DMS53 treated with DMSO at 0.1 percent for 48 hours (cell line): ENCODE measurements at regions not wholly inside any gene's neighbourhood (a gene's known extent, or its start where the extent isn't known, plus 50 kb on each side); places are given as distances from the start of the nearest gene placed in this dataset.
"Not testable (repeated sequence)": the region's sequence is repeated elsewhere in the genome, so short reads cannot be mapped to it uniquely, and the experiment has no call there.

Experiments
- DNase-seq: peaks from one replicate; lab custom pipeline; 2025; ENCODE audit not compliant: unreplicated experiment; lab: John Stamatoyannopoulos, UW

DNA sequence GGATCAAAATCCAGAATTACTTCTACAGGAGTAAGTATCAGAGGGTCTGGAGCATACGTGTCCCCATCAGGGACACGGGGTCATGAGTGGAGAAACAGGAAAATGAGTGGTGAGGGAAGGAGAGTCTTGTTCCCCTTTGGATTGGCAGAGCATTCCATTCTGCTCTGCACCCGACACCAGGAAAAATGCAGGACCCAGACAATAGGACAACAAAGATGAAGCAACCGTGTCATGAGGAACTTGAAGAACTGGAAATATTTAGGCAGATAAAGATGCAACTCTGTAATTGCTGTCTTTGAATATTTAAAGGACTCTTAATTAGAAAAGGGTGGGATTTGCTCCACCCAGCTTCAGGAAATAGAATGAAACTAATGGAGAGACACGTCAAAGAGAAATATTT lies 89.0 kb upstream of the BLID start:
- DNase-seq: no peak

DNA sequence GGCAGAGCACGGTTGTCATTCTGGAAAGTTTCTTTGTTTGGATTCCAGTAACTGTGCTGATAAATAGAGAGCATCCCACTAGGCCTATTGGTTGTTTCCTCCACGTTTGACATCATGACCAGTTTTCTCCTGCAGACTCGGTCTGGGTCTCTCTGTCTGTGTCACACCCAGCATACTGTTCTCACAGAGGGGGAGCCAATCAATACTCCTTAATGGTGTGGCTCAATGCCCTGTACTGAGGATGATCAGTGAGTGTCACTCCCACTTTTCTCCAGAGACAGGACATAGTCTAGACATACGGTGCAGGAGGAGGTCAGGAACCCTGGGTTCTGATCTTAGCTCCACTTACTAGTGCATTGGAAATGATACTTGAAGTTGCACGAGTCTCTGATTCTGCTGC lies 88.2 kb upstream of the BLID start:
- no peak for DNase-seq

DNA sequence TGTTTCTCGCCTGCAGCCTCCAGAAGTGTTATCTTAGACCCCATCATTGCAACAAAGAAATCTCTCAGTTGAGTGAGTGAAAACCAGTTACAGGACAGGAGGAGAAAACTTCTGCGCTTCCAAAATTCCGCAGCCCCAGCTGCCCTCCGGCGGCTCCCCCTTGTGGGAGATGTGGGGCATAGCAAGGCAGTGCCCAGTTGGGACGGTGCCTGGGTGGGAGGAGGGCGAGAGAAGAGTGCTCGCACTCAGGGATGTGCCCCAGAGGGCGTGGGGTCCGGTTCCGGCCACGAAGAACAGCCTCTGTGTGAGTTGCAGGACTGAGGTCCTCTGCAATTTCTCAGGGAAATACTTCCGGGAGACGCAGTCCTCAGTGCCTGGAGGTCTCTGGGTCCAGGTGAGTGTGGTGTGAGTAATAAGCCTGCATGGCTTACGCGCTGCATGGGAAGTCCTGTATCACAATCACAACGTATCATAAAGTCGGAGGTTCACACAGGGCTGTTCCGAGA lies 87.0 kb upstream of the BLID start:
- DNase-seq: peak; percentile 12

DNA sequence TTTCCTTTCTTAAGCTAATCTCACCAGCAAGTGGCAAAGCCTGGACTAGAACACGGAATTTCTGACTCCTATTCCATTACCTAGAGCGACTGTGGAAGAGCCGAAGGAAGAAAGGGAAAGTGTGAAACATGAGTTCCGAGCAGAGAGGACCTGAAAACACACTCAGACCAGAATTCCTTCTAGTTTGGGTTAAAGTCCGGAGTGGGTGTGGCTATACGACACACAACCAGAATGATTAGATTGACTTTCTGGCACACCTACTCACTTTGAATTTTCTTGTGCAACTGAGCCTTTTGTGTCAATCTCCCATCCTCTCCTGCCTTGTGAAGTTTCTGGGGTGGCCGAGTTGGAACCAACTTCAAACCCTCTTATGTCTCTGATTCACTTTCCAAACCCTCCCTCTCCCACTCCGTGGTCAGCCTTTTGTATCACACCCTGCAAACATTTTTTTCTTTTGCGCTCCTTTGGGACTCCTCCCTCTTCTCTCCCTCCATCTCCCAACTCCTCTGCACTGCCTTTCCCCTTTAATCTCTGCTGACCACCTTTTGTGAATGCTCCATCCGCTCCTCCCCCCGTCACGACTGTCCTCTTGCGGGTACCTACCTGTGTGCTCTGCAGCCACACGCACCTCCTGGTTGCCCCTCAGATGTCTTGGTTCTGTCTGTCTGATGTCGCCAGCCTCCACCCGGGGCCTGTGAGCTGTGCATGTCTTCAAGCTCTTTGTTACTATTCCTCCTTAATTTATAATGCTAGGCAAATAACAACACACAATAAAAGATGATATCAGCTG lies 86.3 kb upstream of the BLID start:
- DNase-seq: no peak

DNA sequence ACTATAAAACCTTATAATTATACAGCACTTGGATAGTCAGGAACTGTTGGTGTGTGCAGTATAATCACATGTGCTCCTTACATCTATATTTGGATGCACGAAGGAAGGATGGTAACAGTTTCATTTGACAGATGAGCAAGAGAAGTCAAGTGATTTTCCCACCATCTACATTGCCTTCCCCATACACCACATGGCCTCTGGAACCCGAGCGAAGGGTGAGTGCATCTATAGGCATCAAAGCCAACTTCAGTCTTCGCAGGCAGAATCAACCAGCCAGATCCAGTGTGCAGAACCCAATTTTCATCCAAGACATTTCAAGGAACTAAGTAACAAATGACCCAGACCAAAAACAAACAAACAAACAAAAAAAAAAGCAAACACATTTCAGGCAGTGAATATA lies 85.1 kb upstream of the BLID start:
- DNase-seq: no peak

DNA sequence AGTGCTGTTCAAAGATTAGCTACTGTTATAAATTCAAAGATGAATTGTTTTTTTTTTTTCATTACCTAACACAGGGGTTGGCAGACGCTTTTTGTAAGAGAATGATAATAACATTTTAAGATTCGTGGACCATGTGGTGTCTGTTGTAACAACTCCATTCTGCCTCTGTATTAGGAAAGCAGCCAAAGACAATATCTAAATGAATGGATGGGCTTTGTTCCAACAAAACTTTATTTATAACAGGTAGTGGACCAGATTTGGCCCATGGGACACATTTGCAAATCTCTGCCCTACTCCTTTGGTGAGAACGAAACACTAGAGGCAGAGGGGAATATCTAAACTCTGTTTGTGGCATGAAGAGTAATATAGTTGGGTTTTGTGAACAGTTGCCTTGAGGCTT lies 83.6 kb upstream of the BLID start:
- no peak for DNase-seq

DNA sequence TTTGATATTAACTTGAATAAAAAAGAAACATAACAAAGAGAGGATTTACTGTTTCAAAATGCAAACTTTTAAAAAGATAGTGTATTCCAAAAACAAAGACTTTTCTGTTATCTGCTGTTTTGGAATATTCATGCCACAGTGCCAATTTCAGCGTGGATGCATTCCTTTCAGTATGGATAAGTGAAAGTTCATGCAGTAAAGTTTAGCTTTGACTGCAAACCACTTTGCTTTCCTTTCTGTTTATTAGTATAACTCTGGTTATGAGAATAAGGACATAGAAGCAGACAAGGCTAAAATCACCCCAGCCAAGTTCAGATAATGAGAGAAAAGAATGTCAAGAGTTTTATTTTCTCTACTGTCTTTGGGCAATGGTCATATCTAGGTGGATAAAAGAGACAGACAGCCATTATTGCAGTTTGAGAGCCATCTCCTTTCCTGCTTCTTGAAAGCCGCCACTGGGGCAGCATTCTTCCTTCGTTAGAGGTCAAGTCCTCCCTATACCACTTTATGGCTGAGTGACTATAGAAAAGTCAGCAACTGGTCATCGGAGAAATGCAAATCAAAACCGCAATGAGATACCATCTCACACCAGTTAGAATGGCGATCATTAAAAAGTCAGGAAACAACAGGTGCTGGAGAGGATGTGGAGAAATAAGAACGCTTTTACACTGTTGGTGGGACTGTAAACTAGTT lies 82.4 kb upstream of the BLID start:
- DNase-seq: no peak

DNA sequence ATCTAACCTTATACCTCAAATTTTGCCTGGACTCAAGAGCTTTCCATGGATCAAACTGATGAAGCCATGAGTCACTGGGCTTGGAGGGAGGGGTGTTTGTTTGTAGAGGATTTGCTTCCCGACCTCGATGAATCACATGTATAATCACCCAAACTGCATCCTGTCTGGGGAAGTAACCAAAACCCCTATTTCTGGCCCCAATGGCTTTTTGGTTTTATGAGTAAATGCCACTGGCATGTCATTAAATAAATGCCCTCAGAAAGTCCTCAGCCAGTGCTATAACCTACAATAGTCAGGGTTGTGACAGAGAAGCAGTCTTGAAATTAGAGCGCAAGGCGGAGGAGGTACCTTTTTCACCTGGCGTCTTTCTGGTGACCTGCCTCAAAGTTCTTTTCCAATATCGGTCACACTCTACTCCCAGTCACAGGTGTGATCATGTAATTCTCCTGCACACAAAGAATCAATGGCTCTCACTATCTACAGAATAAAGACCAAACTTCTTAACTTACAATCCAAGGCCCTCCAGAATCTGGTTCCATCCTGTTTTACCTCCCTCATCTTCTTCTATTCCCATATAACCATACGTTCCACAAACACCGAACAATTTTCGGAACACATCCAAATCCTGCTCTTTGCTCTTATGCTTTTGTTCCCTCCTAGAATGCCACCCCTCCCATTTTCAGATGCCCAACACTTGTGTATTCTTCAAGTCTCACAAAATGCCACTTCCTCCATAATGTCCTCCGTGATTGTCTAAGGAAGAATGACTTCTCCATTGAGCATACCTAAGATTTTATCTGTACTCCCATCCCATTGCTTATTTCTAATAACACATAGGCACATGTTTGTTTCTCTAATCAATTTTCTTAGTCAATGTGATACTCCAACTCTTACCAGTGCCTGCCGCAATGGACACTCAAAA lies 81.3 kb upstream of the BLID start:
- peak; percentile 20 for DNase-seq

DNA sequence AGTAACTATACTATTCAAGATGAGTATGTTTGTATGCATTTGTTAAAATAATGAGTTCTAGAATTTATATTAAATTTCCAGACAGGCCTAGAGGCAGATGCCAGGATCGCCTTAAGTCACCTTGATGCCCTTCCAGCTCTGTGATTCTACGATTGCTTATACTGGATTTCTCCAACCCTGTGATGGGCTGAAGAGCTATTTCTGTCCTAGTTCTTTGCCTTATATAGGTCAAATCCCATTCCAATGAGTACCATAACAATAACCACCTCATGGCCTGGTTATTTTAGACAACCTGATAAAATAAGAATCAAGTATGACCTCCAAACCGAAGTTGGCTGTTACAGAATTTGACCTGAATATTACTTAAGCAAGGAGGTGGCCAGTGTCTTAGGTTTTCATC lies 79.8 kb upstream of the BLID start:
- DNase-seq: no peak

DNA sequence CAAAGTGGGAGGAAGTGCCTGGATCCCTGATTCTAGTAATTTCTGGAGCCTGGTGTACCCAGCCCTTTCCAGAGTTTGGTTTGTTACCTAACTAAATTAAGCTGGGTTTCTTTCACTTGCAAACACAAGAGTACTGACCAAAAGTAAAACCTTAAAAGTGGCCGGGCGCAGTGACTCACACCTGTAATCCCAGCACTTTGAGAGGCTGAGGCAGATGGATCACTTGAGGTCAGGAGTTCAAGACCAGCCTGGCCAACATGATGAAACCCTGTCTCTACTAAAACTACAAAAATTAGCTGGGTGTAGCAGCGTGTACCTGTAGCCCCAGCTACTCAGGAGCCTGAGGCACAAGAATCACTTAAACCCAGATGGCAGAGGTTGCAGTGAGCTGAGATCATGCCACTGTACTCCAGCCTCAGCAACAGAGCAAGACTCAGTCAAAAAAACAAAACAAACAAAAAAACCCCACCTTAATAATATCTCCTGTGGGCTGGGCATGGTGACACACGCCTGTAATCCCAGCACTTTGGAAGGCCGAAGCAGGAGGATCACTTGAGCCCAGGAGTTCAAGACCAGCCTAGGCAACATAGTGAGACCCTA lies 78.0 kb upstream of the BLID start:
- DNase-seq: not testable (repeated sequence)

DNA sequence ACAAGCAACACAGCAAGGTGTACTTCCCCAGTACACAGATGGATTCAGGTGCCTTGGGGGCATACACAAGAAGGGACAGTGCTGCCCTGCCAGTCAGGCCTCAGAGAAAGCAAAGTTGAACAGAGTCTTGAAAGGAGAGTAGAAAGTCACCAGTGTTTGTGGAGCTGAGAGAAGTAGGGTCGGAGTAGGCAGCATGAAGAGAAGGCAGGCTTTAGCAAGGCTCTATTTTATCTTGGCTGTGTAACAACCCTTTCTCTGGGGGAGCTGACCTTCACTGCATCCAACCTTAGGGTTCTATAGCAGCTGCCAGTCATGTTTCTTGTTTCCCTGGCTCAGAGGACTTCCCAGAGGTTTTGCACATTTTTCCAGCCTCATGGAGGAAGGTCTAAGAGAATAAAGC lies 77.4 kb upstream of the BLID start:
- DNase-seq: no peak

DNA sequence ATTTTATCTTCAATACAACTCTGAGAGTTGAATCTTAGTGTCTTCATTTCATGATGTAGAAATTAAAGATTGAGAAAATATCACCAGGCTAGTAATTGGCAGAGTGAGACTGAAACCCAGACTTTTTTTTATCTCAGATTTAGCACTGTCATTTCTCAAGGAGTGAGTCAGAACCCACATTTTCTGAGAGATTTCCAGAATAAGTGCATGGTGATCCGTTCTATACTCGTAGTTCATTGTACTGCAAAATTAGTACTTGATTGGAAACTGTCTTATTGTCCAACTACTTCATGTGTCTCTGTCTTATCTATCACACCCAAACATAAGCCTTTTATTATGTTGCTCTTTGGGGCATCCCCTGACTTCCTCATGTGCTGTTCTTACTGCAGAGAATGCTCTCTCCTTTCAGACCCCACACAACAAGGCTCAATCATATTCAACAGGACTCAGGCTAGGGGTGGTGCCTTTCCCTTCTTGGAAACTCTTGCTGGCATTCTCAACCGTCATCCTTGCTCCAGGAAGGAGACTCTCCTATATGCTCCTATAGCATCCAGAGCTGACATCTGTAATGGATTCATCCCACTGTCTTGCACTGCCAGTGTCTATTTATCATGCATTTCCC lies 76.7 kb upstream of the BLID start:
- DNase-seq: no peak

DNA sequence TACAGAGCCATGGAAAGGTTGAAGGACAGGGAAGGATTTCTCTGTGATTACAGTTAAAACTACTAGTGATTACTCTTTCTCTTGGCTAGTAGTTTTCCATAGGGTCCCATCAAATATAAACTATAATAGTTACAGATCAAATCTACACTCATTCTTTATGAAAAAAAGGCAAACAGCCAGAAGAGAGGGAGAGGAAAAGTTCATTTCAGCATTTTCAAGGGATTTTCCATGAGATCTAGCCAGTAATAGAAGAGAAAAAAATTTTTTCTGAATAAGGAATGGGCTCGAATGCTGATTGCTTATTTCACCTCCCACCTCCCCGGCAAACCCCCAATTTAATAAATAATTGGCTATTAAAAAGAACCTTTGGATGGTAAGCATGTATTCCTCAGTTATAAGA lies 74.8 kb upstream of the BLID start:
- no peak for DNase-seq

DNA sequence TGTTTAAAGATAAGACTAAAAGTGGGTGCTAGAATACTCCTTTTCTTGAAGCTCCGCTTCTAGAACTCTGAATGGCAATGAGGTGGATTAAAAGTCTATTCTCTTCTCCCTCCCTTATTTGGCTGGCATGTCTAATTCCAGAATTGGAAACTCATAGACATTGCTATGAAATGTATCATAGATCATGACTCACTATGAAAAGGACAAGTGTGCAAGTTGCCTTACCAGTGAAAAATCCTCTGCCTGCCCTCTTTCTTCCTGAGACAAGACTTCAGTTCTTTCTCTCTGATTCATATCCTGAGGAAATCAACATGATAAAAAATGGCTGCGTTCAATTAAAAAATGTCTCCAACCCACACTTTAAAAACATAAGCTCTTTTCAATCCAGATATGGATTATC lies 73.2 kb upstream of the BLID start:
- no peak for DNase-seq

DNA sequence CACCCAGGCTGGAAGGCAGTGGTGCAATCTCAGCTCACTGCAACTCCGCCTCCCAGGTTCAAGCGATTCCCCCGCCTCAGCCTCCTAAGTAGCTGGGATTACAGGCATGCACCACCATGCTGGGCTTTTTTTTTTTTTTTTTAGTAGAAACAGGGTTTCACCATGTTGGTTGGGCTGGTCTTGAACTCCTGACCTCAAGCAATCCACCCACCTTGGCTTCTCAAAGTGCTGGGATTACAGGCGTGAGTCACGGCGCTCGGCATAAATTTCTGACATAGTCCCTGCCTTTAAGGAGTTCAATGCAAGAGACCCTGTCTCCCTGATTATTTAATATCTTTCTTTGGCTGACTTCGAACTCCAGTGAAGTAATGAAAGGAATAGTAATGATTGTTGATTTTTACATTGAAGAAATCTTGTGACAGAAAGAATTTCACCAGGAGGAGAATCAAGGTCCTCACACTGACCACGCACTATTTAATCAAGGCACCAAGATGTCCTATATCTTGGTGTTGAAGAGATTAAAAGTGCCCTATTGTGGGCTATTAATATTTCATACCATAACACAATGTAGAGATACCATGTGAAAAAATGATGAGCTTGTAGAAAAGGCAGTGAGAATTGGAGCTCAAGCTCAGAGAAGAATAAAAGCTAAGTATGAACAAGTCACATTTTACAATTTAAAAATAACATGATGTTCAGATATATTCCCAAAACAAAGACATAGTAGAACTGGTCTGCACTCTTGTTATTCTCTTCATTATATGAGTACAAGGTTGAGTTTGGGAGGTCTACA lies 71.6 kb upstream of the BLID start:
- no peak for DNase-seq

DNA sequence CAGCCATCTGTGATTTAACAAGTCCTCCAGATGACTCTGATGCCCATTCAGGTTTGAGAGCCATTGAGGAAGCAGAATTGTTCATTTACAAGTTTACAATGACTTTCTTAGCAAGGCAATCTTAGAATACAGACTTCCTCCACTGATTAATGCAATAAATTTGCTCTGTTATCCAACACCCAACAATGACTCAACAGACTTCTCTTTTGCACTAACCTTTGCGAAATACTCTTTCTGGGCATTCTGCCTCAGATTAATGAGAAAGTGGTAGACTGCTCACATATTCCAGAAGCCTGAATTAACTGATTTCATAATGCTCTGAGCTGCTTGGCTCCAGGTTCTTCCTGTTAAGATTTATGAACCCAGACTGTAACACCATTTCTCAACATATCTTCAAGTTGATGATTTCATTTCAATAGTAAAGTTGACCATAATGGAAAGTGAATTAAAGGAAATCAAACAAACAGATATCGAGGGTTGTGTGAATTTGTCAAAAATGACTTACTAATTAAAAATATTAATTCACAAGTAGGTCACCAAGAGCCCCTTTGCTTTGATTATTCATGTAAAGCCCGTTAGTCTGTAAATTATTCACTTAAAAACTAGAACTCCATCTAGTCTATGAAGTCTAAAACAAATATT lies 70.5 kb upstream of the BLID start:
- DNase-seq: no peak

DNA sequence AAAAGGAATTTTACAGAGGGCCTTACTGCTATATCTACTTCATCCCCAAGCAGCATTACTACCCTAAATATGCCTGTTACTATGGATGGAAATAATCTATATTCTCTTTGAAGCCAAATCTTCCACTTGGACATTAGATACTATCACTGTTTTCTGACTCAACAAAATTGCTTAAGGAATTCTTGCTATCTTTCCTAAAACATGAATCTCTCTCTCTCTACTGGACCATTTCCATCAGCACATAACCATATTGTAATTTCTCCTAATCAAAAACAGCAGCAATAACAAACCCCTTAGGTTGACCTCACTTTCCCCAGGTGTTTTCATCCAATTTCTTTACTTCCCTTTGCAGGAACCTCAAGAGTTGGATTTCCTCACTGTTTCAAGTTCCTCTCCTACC lies 67.9 kb upstream of the BLID start:
- DNase-seq: no peak

DNA sequence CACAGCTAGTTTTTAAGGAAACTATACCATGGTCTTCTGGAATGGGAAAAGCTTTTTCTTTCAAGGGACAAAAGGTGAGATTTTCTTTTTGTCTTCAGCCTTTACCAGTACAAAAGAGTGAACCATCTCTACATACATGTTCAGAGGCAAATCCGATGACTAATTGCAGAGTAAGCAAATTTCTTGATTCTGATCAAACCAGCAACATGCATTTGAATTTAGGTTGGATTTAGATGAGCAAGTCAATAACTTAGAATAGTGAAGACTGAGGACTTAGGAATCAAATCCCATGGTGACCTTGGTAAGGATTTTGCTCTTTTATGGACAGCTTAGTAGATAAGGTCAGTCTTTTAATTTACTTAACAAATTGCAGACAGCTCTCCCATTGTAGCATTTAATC lies 65.9 kb upstream of the BLID start:
- no peak for DNase-seq

DNA sequence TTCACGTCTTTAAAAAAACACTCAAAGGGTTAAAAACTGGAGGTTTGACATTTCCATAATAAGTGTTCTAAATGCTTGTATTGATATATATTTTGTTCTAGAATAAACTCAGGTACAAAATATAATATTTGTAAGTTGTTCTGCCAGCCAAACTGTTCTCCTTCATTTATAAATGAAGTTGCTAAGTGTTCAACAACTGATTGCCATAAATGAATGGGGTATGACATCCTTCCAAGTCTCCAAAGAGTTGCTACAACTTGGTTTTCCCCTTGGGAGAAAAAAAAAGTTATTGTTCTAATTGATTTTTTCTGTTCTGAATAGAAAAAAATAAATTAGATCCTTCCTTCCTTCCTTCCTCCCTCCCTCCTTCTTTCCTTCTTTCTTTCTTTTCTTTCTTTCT lies 65.4 kb upstream of the BLID start:
- DNase-seq: no peak
